Liver (tissue), 7 donors: ENCODE measurements at regions not wholly inside any gene's neighbourhood (a gene's known extent, or its start where the extent isn't known, plus 50 kb on each side); places are given as distances from the start of the nearest gene placed in this dataset.

Experiments
- DNase-seq: peaks from one replicate; pipeline ENCODE4 v3.0.0-alpha.2; 2017; ENCODE audit warnings: low spot score
- H3K27ac ChIP-seq, 2 donors: one replicate each; pipeline ENCODE4 v1.7.0; 2013; ENCODE audit warnings: inconsistent platforms in 2 of 2, low read length in 2 of 2, control low read depth in 1 of 2, low read depth in 1 of 2, mild to moderate bottlenecking in 1 of 2
- H3K27me3 ChIP-seq, 4 donors: one replicate each; pipeline versions ENCODE4 v1.6.1 to v1.7.0; 2013; ENCODE audit warnings: low read length in 3 of 4, inconsistent platforms in 1 of 4, mild to moderate bottlenecking in 1 of 4, moderate library complexity in 1 of 4; ENCODE audit not compliant: control insufficient read depth in 4 of 4, insufficient read depth in 4 of 4
- H3K36me3 ChIP-seq, 4 donors: one replicate each; pipeline versions ENCODE4 v1.6.1 to v1.7.0; 2013; ENCODE audit warnings: low read length in 3 of 4, mild to moderate bottlenecking in 3 of 4, low read depth in 1 of 4, moderate library complexity in 1 of 4; ENCODE audit not compliant: control insufficient read depth in 4 of 4, insufficient read depth in 3 of 4
- H3K4me1 ChIP-seq, 4 donors: one replicate each; pipeline versions ENCODE4 v1.6.1 to v1.7.0; 2013; ENCODE audit warnings: low read length in 3 of 4, mild to moderate bottlenecking in 3 of 4, moderate library complexity in 1 of 4; ENCODE audit not compliant: control insufficient read depth in 4 of 4, insufficient read depth in 4 of 4
- H3K4me3 ChIP-seq, 3 donors: one replicate each; pipeline versions ENCODE4 v1.6.1 to v1.7.0; 2013; ENCODE audit warnings: low read length in 3 of 3, control low read depth in 1 of 3, low read depth in 1 of 3, mild to moderate bottlenecking in 1 of 3
- H3K9ac ChIP-seq, 2 donors: one replicate each; pipeline ENCODE4 v1.7.0; 2013; ENCODE audit warnings: low read length in 2 of 2, mild to moderate bottlenecking in 2 of 2, moderate library complexity in 2 of 2, control low read depth in 1 of 2, low read depth in 1 of 2
- H3K9me3 ChIP-seq, 4 donors: one replicate each; pipeline versions ENCODE4 v1.6.1 to v1.7.0; 2013; ENCODE audit warnings: low read length in 3 of 4; ENCODE audit not compliant: control insufficient read depth in 4 of 4
- EGR1 ChIP-seq, 2 donors: IDR thresholded peaks; 2 replicates each; pipeline ENCODE4 v1.6.1; 2016 to 2018; ENCODE audit warnings: antibody characterized with exemption in 2 of 2, low read depth in 2 of 2
- FOXA1 ChIP-seq: IDR thresholded peaks from 2 replicates; pipeline ENCODE4 v1.6.1; 2016; ENCODE audit warnings: antibody characterized with exemption
- FOXA2 ChIP-seq: IDR thresholded peaks from 2 replicates; pipeline ENCODE4 v1.6.1; 2016; ENCODE audit warnings: antibody characterized with exemption
- HNF4A ChIP-seq, 2 donors: conservative IDR thresholded peaks; 2 replicates each; pipeline ENCODE4 v1.6.1; 2016; ENCODE audit warnings: antibody characterized with exemption in 2 of 2, mild to moderate bottlenecking in 2 of 2
- JUND ChIP-seq, 2 donors: IDR thresholded peaks; 2 replicates each; pipeline ENCODE4 v1.6.1; 2016; ENCODE audit warnings: antibody characterized with exemption in 2 of 2
- NR2F2 ChIP-seq: IDR thresholded peaks from 2 replicates; pipeline ENCODE4 v1.6.1; 2016; ENCODE audit warnings: antibody characterized with exemption
- RAD21 ChIP-seq, 2 donors: IDR thresholded peaks; 2 replicates each; pipeline ENCODE4 v1.6.1; 2016; ENCODE audit warnings: antibody characterized with exemption in 2 of 2, mild to moderate bottlenecking in 2 of 2
- REST ChIP-seq: IDR thresholded peaks from 2 replicates; pipeline ENCODE4 v1.6.1; 2016; ENCODE audit warnings: antibody characterized with exemption, mild to moderate bottlenecking
- SP1 ChIP-seq: IDR thresholded peaks from 2 replicates; pipeline ENCODE4 v1.6.1; 2018; ENCODE audit warnings: antibody characterized with exemption, mild to moderate bottlenecking
- ZBTB33 ChIP-seq: IDR thresholded peaks from 2 replicates; pipeline ENCODE4 v1.6.1; 2016; ENCODE audit warnings: antibody characterized with exemption
- WGBS: extraction: QIAGEN DNeasy Blood & Tissue Kit; methylation state at CpG from one replicate; pipeline ENCODE4 v1.1.7; 2013; 5-methylcytosine and 5-hydroxymethylcytosine counted together
- TF ChIP-seq, protein P1 (sequence below): IDR thresholded peaks from 2 replicates; pipeline ENCODE4 v1.6.1; 2016; ENCODE audit warnings: antibody characterized with exemption
- TF ChIP-seq, protein P2 (sequence below): IDR thresholded peaks from 2 replicates; pipeline ENCODE4 v1.6.1; 2016; ENCODE audit warnings: antibody characterized with exemption
- donor health status: healthy.
- donor health status: healthy.
- donor health status: healthy.
- donor health status: healthy.

GRCh38 chr3:127475975-127476705 is 114.4 kb downstream of the TPRA1 start:
- peaks cover 0 to 13% (median 2%) of the 10 kb centered on the region in 4 donors for H3K4me1 ChIP-seq
- TF ChIP-seq FOXA1 (no peak), ZBTB33 (no peak)
- no peak overlapping the region for H3K27ac ChIP-seq
- no peaks in the 10 kb centered on the region for H3K27me3 ChIP-seq
- H3K9ac ChIP-seq = no peak overlapping the region
- DNase-seq = no peak
- H3K36me3 ChIP-seq = no peaks in the 10 kb centered on the region
- WGBS = 90% methylated on average over 6 of the region's 6 CpGs
- H3K4me3 ChIP-seq = no peak overlapping the region
- no peaks in the 10 kb centered on the region for H3K9me3 ChIP-seq

DNA sequence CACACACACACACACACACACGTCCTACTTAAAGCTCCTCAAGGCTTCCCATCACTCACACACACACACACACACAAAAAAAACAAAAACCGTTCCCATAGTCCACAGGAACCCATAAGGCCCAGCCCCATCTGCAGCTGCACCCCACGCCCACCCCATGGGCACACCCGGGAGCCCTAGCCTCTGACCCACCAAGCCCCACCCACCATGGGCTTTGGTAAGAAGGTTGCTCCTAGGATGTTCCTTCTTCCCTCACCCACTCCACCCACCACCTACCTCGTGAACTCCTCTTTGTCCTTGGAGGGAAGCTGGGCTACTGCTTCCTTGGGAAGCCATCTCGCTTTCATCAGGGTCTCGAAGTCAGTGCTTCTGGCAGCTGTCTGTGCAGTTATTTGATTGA is 115.1 kb downstream of the TPRA1 start:
- Histone ChIP-seq H3K27ac (no peak overlapping the region), H3K9me3 (no peaks in the 10 kb centered on the region), H3K36me3 (no peaks in the 10 kb centered on the region), H3K4me1 (peaks cover 0 to 13% (median 2%) of the 10 kb centered on the region in 4 donors), H3K27me3 (no peaks in the 10 kb centered on the region), H3K4me3 (no peak overlapping the region), H3K9ac (no peak overlapping the region)
- TF ChIP-seq RAD21 (IDR thresholded peaks at IDR 0.05) = no peak
- TF ChIP-seq, protein P1, sequence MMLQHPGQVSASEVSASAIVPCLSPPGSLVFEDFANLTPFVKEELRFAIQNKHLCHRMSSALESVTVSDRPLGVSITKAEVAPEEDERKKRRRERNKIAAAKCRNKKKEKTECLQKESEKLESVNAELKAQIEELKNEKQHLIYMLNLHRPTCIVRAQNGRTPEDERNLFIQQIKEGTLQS = no peak
- no peak for TF ChIP-seq FOXA2
- no peak for TF ChIP-seq JUND (IDR thresholded peaks at IDR 0.05)
- no peak for TF ChIP-seq NR2F2
- TF ChIP-seq EGR1 (IDR thresholded peaks at IDR 0.05; ENCODE audit: low read depth in 2 of 2) = no peak
- TF ChIP-seq HNF4A (conservative IDR thresholded peaks at IDR 0.05) = no peak
- no peak for TF ChIP-seq FOXA1
- TF ChIP-seq, protein P2, sequence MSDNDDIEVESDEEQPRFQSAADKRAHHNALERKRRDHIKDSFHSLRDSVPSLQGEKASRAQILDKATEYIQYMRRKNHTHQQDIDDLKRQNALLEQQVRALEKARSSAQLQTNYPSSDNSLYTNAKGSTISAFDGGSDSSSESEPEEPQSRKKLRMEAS = no peak
- no peak for TF ChIP-seq SP1
- no peak for TF ChIP-seq REST
- 87% methylated on average over 7 of the region's 7 CpGs for WGBS
- DNase-seq = no peak
